HG02973 (cell line): ENCODE measurements at regions not wholly inside any gene's neighbourhood (a gene's known extent, or its start where the extent isn't known, plus 50 kb on each side); places are given as distances from the start of the nearest gene placed in this dataset.

ENCODE experiments used
- ATAC-seq: cut with Tn5 transposase; IDR thresholded peaks from one replicate; pipeline ENCODE4 v1.9.1; 2021; ENCODE audit warnings: moderate library complexity; ENCODE audit not compliant: unreplicated experiment

DNA sequence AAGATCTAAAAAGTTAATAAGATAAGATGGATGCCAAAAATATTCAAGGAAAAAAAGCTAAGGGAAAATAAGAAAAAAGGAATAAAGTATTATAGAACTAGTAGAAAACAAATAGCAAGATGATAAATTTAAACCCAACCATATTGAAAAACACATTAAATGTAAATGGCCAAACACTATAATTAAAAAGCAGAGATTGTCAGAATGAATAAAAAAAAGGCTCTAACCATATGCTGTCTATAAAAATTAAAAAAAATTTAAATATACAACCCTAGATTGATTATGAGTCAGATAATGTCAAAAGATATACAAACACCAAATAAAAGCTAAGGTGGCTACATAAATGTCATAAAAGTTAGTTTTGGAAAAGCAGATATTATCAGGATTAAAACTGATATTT lies 617.5 kb upstream of the SGCG start:
- no peak for ATAC-seq

DNA sequence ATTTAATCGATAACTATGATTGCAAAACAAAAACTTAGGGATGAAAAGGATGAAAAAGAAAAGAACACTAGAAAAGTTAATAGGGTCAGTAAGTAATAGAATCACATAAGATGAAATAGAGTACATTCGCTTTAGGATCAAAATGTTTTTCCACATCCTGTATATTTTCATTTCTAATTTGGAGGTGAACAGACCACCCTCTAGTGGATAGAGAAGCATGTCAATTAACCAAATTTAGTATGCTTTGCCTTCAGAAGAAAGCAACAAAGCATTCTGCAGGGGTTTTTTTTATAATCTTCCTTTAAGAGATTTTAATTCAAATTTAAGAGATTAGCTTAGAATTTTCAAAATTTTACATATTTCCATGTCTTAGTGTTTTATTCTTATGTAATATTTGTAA lies 611.0 kb upstream of the SGCG start:
- no peak for ATAC-seq

DNA sequence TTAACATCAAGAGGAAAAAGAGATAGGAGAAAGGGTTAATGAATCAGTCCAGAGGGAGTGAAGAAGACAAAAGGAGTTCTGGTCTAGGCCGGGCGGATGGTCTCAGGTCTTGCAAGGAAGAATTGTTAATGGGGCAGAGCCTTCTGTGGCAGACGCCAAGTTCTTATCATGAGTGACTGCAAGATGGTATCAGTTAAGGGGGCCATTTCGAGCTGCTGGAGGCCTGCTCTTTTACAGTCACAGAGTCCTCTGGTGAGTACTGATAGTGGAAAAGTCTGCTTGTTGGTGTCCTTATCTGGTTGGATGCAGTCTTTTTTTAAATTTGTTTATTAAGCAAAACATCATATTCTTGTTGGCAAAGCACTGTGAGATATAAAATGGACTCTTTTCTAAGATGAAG lies 590.9 kb upstream of the SGCG start:
- ATAC-seq, result no peak

DNA sequence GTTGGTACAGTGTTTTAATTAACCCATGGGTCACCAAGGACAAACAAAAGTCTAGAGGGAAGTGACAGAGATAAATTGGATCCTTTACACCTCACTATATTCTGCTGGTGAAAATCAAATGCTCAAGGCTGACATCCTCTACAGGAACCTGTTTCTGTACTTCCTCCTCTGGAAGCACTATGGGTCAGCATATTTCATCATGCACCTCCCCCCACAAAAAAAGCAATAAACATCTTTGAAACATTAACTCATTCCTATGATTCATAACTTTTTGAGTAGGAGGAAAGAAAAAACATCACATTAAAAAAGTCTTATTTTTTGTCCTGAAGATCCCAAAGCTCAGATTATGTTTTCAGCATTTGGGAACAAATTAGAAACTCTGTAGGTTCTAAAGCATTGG lies 588.3 kb upstream of the SGCG start:
- ATAC-seq, result no peak

DNA sequence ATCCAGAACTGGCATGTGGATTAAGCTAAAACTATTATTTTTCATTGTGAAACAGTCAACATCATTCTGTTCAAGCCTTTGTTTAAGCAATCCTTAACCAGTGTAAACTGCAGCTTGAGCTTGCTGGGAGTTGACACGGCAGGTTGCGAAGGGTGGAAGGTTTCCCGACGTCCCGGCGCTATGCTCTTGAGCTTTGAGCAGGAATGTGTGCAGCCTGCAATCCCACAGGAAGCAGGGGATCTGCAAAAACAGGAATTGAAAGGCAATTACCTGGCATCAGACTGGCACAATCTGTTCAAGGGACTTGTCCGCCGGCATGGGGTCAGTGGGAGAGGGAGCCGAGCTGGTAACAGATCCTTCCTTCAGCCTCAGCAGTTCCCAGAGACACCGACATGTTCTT lies 586.7 kb upstream of the SGCG start:
- no peak for ATAC-seq

DNA sequence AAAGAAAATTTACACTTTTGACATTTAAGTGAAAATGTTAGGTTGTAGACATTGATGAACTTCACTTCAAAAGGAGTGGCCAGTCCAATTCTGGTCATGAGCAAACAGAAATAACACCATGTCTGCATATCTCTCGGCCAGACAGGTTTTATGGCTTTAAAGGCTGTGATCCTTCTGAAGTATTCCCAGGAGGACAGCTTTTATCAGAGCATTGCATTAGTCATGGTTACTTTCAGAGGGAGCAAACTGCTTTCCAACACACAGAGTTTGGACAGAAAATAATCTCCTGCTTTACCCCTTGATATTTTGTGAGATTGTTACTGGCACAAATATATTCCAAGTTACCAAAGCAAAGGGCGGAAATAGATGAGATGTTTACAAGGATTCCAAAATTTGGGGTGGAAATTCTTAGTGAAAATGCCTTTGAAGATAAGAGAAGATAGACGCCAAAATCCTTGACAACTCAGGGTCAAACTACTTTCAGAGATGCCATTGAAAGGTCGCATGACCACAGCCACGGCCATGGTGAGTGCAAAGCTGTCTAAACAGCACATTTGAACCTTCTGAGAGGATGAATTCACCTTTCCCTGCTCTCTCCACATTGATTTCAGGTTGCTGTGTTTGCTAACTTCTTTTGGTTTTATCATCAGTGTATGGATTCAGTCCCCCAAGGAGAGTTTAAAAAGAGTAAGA lies 584.5 kb upstream of the SGCG start:
- ATAC-seq, result no peak

DNA sequence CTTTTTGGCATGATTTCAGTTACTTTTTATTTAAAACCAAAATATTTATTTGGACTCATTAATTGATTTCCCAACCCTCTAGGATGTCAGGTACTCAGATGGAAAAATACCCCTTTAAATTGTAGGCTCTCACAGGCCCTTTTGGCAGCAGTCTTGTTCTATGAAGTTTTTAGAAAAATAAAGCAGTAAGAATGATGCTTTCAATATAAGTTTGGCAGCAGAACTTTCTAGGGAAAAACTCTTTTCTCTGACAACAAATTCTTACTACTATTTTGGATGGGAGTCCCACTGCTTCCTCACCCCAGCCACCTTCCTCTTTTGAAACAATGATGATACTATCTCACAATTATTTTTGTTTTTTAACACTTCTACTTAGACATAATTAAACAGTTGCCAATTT lies 581.6 kb upstream of the SGCG start:
- ATAC-seq, result no peak

DNA sequence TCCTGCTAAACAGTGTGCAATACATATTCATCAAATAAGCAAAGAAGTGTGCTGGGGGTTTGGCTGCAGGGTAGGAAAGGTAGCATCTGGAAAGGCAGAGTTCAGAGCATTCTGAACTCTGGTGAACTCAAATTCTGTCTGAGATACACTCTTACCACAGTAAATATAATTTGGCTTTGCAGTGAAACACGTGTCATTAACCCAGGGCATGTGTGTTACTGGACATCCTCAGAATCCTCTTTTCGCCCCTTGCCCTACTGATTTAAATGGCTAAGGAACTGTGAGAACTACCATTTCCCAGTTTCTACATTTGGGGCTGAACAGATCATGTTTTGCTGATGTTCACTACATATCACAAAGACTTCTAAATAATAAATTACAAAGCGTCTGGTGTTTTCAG lies 562.8 kb upstream of the SGCG start:
- no peak for ATAC-seq

DNA sequence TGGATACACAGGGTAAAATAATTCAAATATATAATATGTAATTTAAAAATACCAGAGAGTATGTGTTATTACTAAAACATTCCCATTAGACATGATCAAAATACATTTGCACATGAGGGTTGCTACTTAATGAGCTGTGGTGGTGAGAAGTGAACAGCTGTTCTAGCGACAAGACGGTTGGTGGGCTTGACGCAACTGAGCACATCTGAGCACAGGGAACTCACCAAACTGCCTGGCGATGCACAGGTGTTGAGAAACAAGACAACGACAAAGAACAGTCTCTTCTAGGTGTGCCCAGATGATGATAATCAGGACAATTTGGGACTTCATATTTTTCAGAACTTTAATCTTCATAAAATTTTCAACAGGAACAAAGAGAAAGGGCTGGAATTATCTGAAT lies 555.1 kb upstream of the SGCG start:
- no peak for ATAC-seq

DNA sequence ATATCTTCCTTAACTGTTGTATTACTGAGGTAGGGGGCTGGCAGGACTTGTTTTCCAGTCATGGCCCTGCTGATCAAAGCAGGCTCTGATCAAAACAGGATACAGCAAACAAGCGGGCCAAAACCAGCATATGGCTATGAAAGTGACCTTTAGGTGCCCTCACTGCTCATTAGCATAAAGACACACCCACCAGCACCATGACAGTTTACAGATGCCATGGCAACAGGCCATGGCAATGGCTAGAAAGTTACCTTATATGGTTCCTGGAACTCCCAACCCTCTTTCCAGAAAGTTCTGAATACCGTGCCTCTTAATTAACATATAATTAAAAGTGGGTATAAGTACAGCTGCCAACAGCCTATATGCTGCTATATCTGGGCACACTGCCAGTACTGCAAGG lies 551.4 kb upstream of the SGCG start:
- no peak for ATAC-seq

DNA sequence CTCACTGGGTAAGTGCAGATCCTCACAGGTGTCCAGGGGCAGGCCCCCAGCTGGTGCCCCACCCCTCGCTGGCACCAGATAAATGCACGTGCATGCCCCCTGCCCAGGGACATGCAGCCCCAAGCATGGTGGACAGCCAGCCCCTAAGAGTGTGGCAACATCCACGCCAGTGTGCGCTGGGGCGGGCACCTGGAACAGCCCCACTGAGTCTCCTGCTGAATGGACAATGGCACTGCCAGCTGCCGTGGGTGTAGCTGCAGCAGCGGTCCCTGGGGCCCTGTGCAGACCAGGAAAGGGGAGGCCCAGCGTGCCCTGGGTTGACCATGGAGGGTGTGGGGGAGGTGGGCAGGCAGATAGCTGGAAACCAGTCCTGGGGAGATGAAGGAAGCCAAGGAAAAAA lies 538.7 kb upstream of the SGCG start:
- no peak for ATAC-seq

DNA sequence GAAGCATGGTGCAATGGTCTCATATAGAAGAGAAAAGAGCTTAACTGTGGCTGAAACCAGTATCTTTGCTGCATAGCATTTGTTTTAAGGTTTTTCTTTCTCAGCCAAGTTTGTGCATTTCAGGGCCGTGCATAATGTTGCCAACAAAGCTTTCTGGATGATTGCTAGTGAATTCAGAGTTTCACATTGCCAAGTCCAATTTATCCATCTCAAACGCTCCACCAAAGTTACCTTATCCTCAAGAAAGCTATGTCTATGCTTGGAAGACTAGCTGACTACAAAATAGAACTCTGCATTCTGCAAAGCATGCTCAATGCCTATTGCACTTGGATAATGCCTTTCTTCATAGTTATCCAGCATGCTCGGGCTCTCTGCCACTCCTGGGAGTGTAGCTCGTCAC lies 535.8 kb upstream of the SGCG start:
- no peak for ATAC-seq

DNA sequence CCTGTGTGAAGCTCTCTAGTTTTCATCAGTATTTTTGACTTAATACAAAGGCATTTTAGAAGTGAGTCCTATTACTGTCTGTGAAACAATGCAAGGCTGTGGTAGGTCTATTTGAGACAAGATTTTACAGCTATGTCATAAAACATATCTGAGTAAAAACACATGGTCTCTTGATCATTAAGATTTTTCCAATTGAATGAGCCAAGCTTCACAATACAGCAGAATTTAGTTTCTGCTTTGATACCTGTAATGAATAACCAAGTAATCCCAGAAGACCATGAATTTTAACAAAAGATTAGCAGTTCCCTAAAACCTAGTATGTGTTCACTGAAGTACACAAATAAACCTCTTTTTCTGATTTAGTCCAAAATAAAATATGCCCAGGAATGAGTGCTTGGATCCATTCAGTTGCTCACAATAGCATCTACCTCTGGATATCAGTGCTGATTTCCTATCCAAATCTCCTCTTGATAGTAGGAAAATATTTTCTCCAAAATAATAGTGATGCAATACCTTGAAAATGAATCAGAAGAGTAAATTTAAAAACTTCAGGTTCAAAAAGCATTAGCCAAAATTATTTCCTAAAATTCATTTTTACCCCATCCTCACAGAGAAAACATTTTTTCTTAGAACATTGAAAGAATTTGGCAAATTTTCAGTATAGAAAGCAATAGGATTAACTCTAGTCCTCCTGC lies 533.5 kb upstream of the SGCG start:
- no peak for ATAC-seq

DNA sequence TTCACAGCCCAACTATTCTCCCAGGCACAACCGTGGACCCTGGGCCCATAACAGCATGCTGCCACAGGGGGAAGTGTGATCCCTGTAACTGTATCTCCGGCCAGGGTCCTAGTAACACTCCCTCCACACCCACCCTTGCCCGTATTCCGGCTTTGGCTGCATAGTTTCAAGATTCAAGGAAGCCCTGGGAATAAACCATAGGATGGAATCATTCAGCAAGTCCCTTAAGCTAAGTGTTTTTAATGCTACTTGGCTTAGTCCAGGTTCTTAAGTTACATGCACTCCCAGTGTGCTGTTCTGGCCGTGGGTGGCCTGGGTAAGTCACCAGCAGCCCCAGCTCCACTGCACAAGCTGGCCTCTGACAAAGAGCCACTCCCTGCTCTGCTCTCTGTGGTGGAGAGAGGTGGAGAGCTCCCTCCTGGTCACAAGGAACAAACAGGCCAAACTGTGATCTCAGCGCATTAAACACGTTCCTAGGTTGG lies 532.4 kb upstream of the SGCG start:
- ATAC-seq, result no peak

DNA sequence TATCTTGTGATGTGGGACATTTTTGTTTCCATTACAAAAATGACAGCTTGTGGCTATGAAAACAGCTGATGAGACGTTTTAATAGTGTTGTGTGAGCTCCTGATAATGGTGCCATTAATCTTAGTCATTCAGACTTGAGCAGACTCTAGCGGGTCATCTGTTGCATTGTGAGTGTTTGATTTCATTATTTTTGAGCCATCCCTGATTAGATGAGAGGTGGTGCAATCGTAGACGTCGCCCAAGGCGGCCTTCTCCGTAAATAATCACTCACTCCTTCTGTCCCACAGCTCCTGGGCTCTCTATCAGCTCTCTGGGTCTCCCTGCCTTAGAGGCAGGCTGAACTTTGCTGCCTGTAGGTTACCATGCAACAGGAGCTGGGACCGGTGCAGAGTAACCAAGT lies 528.0 kb upstream of the SGCG start:
- no peak for ATAC-seq

DNA sequence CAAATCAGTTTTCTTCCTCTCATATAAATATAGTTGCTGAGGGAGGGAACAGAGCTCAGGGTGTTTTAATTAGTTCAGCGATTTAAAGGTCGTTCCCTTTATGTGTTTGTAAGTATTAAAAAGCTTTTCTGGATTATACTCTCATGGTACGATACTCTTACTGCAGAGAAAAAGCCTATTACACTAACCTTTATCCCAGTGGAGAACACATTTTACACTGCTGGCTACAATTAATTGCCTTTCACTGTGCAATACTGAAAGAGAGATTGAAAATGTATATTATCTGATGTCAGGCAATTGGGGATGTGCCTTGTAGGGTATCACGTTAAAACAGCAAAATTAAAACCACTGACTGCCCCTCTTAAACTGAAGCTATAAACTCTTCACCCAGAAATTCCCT lies 526.9 kb upstream of the SGCG start:
- no peak for ATAC-seq

DNA sequence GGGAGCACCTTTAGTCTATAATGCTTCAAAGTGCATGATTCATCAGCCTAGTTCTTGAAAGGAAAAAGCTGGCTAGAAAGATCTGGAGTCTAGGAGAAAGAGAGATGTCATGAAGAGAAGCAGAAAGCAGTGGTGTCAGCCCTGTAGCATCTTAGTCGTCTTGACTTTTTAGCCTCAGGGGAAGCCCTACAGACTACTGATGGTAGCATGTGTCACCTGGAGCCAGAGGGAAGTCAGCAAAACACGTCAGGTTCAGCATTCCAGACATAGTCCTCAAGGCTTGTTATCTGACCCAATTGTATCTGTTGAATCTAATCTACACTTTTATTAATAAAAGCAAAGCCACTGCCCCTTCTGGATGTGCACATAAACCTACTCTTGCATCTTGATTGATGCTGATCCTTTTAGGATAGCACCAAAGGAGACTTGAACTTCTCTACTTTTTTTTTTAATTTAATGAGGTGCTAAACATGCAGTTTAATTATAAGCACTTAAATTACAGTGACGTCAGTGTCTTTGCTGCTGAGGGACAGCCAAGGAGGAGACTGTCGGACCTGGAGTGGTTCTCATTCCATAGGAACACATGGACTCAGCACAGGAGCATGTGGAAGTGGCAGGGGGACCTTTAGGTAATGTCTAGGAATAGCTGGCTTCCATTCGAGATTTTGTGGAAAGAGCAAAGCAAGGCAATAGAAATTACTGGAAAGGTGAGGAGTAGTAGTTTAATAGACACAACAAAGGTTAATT lies 525.5 kb upstream of the SGCG start:
- ATAC-seq, result no peak

DNA sequence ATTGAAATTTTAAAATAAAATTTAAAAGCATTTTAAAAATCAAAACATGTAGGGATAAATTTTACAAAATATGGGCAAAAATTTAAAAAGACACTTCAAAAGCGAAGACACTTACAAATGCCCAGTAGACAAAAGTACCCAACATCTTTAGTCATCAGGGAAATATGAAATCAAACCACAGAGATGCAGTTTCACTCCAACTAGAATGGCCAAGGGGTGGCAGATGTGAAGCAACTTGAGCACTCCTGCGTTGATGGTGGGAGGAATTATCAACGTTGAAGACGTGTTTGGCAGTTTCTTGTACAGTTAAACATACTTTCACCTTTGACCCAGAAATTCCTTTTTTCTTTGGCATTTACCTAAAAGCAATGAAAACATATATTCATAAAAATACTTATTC lies 518.0 kb upstream of the SGCG start:
- ATAC-seq, result no peak

DNA sequence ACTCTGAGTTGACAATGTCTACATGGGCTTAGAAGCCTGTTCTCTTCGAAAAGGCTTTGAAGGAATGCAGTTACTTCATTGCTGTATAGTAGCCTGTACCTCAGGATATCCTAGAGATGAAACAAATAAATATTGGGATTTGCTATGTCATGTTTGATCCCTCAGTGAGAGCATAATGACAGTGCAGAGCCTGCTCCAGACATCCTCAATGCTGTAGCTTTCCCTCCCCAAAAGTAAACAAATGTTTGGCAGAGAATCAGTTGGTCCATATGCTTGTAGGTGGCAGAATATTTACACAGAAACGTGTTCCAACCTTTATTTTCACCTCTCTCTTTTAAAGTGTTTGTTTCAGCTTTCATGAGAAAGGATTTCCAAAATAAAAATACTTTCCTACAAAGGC lies 515.3 kb upstream of the SGCG start:
- ATAC-seq, result no peak

DNA sequence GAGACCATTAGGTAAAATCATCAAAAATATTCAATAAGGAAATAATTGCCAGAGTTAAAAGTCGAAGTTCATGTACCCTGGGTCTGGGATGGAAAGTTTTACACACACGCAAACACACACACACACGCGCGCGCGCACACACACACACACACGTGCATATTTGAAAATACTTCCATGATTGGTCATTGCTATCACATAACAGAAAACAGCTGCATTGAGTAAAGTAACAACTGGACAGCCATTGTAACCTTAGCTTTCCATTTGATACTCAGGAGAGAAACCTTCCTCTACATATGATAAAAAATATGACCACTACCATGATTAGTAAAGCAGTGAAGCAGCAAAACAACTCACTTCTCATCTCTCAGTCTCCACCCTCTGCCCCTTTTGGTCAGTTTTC lies 490.0 kb upstream of the SGCG start:
- ATAC-seq, result no peak

DNA sequence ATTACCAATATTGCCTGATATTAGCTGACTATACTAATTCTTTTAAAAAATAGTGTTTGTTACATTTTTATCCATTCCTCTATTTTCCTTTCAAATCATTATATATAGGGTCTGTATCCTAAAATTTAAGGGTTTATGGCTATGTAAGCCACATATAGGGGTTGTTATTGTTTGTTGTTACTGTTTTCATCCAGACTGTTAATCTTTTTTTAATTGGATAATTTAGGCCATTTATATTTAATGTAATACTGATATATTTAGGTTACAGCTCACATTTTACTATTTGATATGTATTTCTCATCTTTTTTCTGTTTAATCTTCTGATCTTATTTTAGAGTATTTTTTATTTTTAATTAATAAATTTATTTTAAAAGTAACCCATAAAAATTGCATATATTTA lies 487.1 kb upstream of the SGCG start:
- ATAC-seq, result no peak

DNA sequence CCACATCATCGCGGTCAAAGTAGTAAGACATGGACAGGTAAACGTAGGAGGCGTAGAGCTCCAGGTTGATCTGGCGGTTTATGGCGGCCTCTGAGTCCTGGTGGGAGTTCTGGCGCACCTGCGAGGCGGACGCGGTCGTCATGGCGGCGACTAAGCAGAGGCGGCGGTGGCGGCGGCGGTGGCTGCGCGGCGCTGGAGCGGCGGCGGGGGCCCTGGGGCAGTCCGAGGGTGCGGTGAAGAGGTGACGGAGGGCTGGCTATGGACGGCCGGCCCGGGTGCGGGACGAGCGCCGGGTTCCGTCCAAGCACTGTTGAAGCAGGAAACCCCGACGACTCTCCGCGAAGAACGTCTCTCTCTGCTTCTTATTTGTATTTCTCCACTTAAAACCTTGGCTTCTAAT lies 484.3 kb upstream of the SGCG start:
- ATAC-seq, result no peak
